Dendritic cell treated with granulocyte-macrophage colony-stimulating factor and Interleukin-4, amounts not matched to agents 40 ng/mL and 50 ng/mL, for 4 days (primary cell): ENCODE measurements at regions not wholly inside any gene's neighbourhood (a gene's known extent, or its start where the extent isn't known, plus 50 kb on each side); places are given as distances from the start of the nearest gene placed in this dataset.

ENCODE experiments used
- H3K27ac Mint-ChIP-seq: one replicate; pipeline ENCODE4 v1.8.0; 2022; ENCODE audit warnings: mild to moderate bottlenecking, mixed read lengths
- H3K27me3 Mint-ChIP-seq: one replicate; pipeline ENCODE4 v1.8.0; 2022; ENCODE audit warnings: mild to moderate bottlenecking, mixed read lengths
- H3K36me3 Mint-ChIP-seq: one replicate; pipeline ENCODE4 v1.8.0; 2022; ENCODE audit warnings: low read depth, mixed read lengths
- H3K4me1 Mint-ChIP-seq: one replicate; pipeline ENCODE4 v1.8.0; 2022; ENCODE audit warnings: low read depth, mixed read lengths
- H3K4me3 Mint-ChIP-seq: one replicate; pipeline ENCODE4 v1.8.0; 2022; ENCODE audit warnings: mild to moderate bottlenecking, moderate library complexity, mixed read lengths
- H3K9me3 Mint-ChIP-seq: one replicate; pipeline ENCODE4 v1.8.0; 2022; ENCODE audit warnings: mixed read lengths
- intact Hi-C: fragments of 100-400 bp; cut with micrococcal nuclease; formaldehyde crosslinking; loops from one replicate; pipeline ENCODE4 v1.15.0; 2022

- Mint-ChIP-seq H3K27ac (no peak overlapping the region), H3K36me3 (no peaks in the 10 kb centered on the region), H3K4me1 (peaks cover 19% of the 10 kb centered on the region), H3K9me3 (peaks cover 15% of the 10 kb centered on the region), H3K4me3 (no peak overlapping the region), H3K27me3 (peaks cover 41% of the 10 kb centered on the region)
- intact Hi-C loops: no loop called here
Measured at GRCh38 chr12:108043750-108044533, 85.1 kb upstream of the WSCD2 start.

GRCh38 chr12:108046135-108046534 is 83.0 kb upstream of the WSCD2 start:
- H3K4me1 Mint-ChIP-seq: peaks cover 19% of the 10 kb centered on the region
- no peak overlapping the region for H3K4me3 Mint-ChIP-seq
- no peak overlapping the region for H3K27ac Mint-ChIP-seq
- intact Hi-C loops: no loop called here
- no peaks in the 10 kb centered on the region for H3K36me3 Mint-ChIP-seq
- H3K27me3 Mint-ChIP-seq: peaks cover 42% of the 10 kb centered on the region
- H3K9me3 Mint-ChIP-seq: peaks cover 15% of the 10 kb centered on the region

GRCh38 chr12:108046650-108047049 is 82.4 kb upstream of the WSCD2 start:
- no peak overlapping the region for H3K27ac Mint-ChIP-seq
- H3K4me1 Mint-ChIP-seq: peaks cover 19% of the 10 kb centered on the region
- intact Hi-C loops: no loop called here
- H3K36me3 Mint-ChIP-seq: no peaks in the 10 kb centered on the region
- peaks cover 45% of the 10 kb centered on the region for H3K27me3 Mint-ChIP-seq
- peaks cover 15% of the 10 kb centered on the region for H3K9me3 Mint-ChIP-seq
- no peak overlapping the region for H3K4me3 Mint-ChIP-seq

GRCh38 chr12:108047071-108047550 is 82.0 kb upstream of the WSCD2 start:
- Mint-ChIP-seq H3K27ac (no peak overlapping the region), H3K4me1 (peaks cover 19% of the 10 kb centered on the region), H3K36me3 (no peaks in the 10 kb centered on the region), H3K9me3 (peaks cover 15% of the 10 kb centered on the region), H3K27me3 (peaks cover 46% of the 10 kb centered on the region), H3K4me3 (no peak overlapping the region)
- intact Hi-C loops: no loop called here

GRCh38 chr12:108048686-108049085 is 80.4 kb upstream of the WSCD2 start:
- Mint-ChIP-seq H3K4me3 (no peak overlapping the region), H3K4me1 (peaks cover 19% of the 10 kb centered on the region), H3K27ac (no peak overlapping the region), H3K36me3 (no peaks in the 10 kb centered on the region), H3K9me3 (peaks cover 15% of the 10 kb centered on the region), H3K27me3 (peaks cover 55% of the 10 kb centered on the region)
- intact Hi-C loops: no loop called here

- Mint-ChIP-seq H3K27me3 (peaks cover 49% of the 10 kb centered on the region), H3K36me3 (no peaks in the 10 kb centered on the region), H3K9me3 (peaks cover 15% of the 10 kb centered on the region), H3K4me3 (no peak overlapping the region), H3K4me1 (peaks cover 19% of the 10 kb centered on the region), H3K27ac (no peak overlapping the region)
- intact Hi-C loops: no loop called here
Measured at GRCh38 chr12:108050696-108051095, 78.4 kb upstream of the WSCD2 start.

- Mint-ChIP-seq H3K9me3 (peaks cover 8% of the 10 kb centered on the region), H3K27me3 (peaks cover 50% of the 10 kb centered on the region), H3K27ac (no peak overlapping the region), H3K4me3 (no peak overlapping the region), H3K4me1 (peaks cover 10% of the 10 kb centered on the region), H3K36me3 (no peaks in the 10 kb centered on the region)
- intact Hi-C loops: no loop called here
Measured at GRCh38 chr12:108052260-108052659, 76.8 kb upstream of the WSCD2 start.

GRCh38 chr12:108053512-108053911 is 75.6 kb upstream of the WSCD2 start:
- intact Hi-C loops: no loop called here
- Mint-ChIP-seq H3K9me3 (no peaks in the 10 kb centered on the region), H3K4me3 (no peak overlapping the region), H3K27ac (no peak overlapping the region), H3K36me3 (no peaks in the 10 kb centered on the region), H3K4me1 (no peaks in the 10 kb centered on the region), H3K27me3 (peaks cover 45% of the 10 kb centered on the region)

- intact Hi-C loops: no loop called here
- H3K4me1 Mint-ChIP-seq: no peaks in the 10 kb centered on the region
- H3K4me3 Mint-ChIP-seq: no peak overlapping the region
- H3K27ac Mint-ChIP-seq: no peak overlapping the region
- peaks cover 45% of the 10 kb centered on the region for H3K27me3 Mint-ChIP-seq
- H3K9me3 Mint-ChIP-seq: no peaks in the 10 kb centered on the region
- no peaks in the 10 kb centered on the region for H3K36me3 Mint-ChIP-seq
Measured at GRCh38 chr12:108054496-108054895, 74.6 kb upstream of the WSCD2 start.

- intact Hi-C loops: no loop called here
- no peaks in the 10 kb centered on the region for H3K9me3 Mint-ChIP-seq
- no peaks in the 10 kb centered on the region for H3K4me1 Mint-ChIP-seq
- H3K4me3 Mint-ChIP-seq: no peak overlapping the region
- H3K27me3 Mint-ChIP-seq: peaks cover 42% of the 10 kb centered on the region
- H3K36me3 Mint-ChIP-seq: no peaks in the 10 kb centered on the region
- no peak overlapping the region for H3K27ac Mint-ChIP-seq
Measured at GRCh38 chr12:108055141-108055540, 73.9 kb upstream of the WSCD2 start.

- no peaks in the 10 kb centered on the region for H3K9me3 Mint-ChIP-seq
- H3K4me3 Mint-ChIP-seq: no peak overlapping the region
- intact Hi-C loops: loop anchor here (5.0 kb wide), 1 partner anchor 397 kb away; no protein-coding TSS in a partner anchor
- H3K27ac Mint-ChIP-seq: no peak overlapping the region
- no peaks in the 10 kb centered on the region for H3K4me1 Mint-ChIP-seq
- peaks cover 32% of the 10 kb centered on the region for H3K27me3 Mint-ChIP-seq
- no peaks in the 10 kb centered on the region for H3K36me3 Mint-ChIP-seq
Measured at GRCh38 chr12:108060067-108060466, 69.0 kb upstream of the WSCD2 start.

GRCh38 chr12:108060903-108061302 is 68.2 kb upstream of the WSCD2 start:
- Mint-ChIP-seq H3K4me3 (no peak overlapping the region), H3K36me3 (no peaks in the 10 kb centered on the region), H3K27me3 (peaks cover 31% of the 10 kb centered on the region), H3K9me3 (no peaks in the 10 kb centered on the region), H3K4me1 (no peaks in the 10 kb centered on the region), H3K27ac (no peak overlapping the region)
- intact Hi-C loops: loop anchor here (5.0 kb wide), 1 partner anchor 396 kb away; no protein-coding TSS in a partner anchor

- no peaks in the 10 kb centered on the region for H3K36me3 Mint-ChIP-seq
- no peak overlapping the region for H3K27ac Mint-ChIP-seq
- intact Hi-C loops: loop anchor here (1.0 to 5.0 kb wide), 2 partner anchors 394 to 449 kb away; no protein-coding TSS in a partner anchor
- H3K27me3 Mint-ChIP-seq: peaks cover 18% of the 10 kb centered on the region
- no peaks in the 10 kb centered on the region for H3K4me1 Mint-ChIP-seq
- no peak overlapping the region for H3K4me3 Mint-ChIP-seq
- H3K9me3 Mint-ChIP-seq: no peaks in the 10 kb centered on the region
Measured at GRCh38 chr12:108063192-108063591, 65.9 kb upstream of the WSCD2 start.

GRCh38 chr12:108065069-108065468 is 64.0 kb upstream of the WSCD2 start:
- H3K4me3 Mint-ChIP-seq: no peak overlapping the region
- H3K27me3 Mint-ChIP-seq: peaks cover 25% of the 10 kb centered on the region
- intact Hi-C loops: no loop called here
- H3K9me3 Mint-ChIP-seq: no peaks in the 10 kb centered on the region
- H3K36me3 Mint-ChIP-seq: no peaks in the 10 kb centered on the region
- no peaks in the 10 kb centered on the region for H3K4me1 Mint-ChIP-seq
- no peak overlapping the region for H3K27ac Mint-ChIP-seq
